K562 (cell line): ENCODE measurements at regions not wholly inside any gene's neighbourhood (a gene's known extent, or its start where the extent isn't known, plus 50 kb on each side); places are given as distances from the start of the nearest gene placed in this dataset.

ENCODE experiments used
- ATAC-seq: fragments of 200-7000 bp; cut with Tn5 transposase; 3 replicates; pipeline ENCODE4 v1.9.1; 2020; ENCODE audit warnings: moderate library complexity
- BruUV-seq: library from RNA; stranded (reverse); fragments of 400-500 nt; replicated peaks from 2 replicates; lab custom pipeline; 2021; lab: Mats Ljungman, UMichigan
- CTCF ChIA-PET: fragments of 300-600 bp; formaldehyde crosslinking; extraction: SDS; loops from one replicate; lab custom pipeline; 2021; ENCODE audit warnings: low intra/inter-chr PET ratio; lab: Yijun Ruan, JAX
- POLR2A ChIA-PET: fragments of 300-600, 350-650 bp; sonication (Branson Sonifier 250); formaldehyde crosslinking; extraction: SDS; loops from one replicate; lab custom pipeline; 2021; ENCODE audit warnings: antibody characterized with exemption, inconsistent platforms; lab: Yijun Ruan, JAX
- DNase-seq, 4 experiments: peaks; one replicate each; pipeline versions ENCODE4 v3.0.0 to v3.0.0-alpha.2; 2011 to 2018; ENCODE audit warnings: low spot score in 3 of 4, mixed read lengths in 3 of 4; ENCODE audit errors: extremely low read depth in 1 of 4
- FAIRE-seq: peaks from 2 replicates; lab custom pipeline; 2011; peaks lifted over from hg19 to GRCh38; lab: Jason Lieb, UNC
- H2AFZ ChIP-seq: 2 replicates; pipeline ENCODE4 v1.6.0; 2011; ENCODE audit warnings: low read depth, low read length, control low read depth, inconsistent platforms
- H3K27ac ChIP-seq: fragments of 200-600 bp; 3 replicates; pipeline ENCODE4 v1.8.0; 2011; ENCODE audit warnings: low read depth, mild to moderate bottlenecking, control low read depth, inconsistent platforms, low read length, moderate library complexity, mixed read lengths; ENCODE audit errors: extremely low read depth
- H3K27me3 ChIP-seq, 2 experiments: fragments of 300-600 bp in 1 of 2; 2 replicates in 1 of 2; 3 replicates in 1 of 2; pipeline versions ENCODE4 v1.6.0 to v1.8.0; 2011; ENCODE audit warnings: inconsistent platforms in 2 of 2, low read length in 2 of 2, mild to moderate bottlenecking in 1 of 2, mixed read lengths in 1 of 2, moderate library complexity in 1 of 2; ENCODE audit not compliant: control insufficient read depth in 2 of 2, insufficient read depth in 2 of 2
- H3K36me3 ChIP-seq: fragments of 300-600 bp; 3 replicates; pipeline ENCODE4 v1.8.0; 2011; ENCODE audit warnings: mild to moderate bottlenecking, low read length, inconsistent platforms; ENCODE audit not compliant: control insufficient read depth, insufficient read depth
- H3K4me1 ChIP-seq, 2 experiments: fragments of 200-600 bp in 1 of 2; replicated peaks in 1 of 2; 2 replicates in 1 of 2; 3 replicates in 1 of 2; pipeline versions ENCODE4 v1.5.1 to v1.8.0; 2011; ENCODE audit warnings: inconsistent platforms in 2 of 2, low read length in 2 of 2, mild to moderate bottlenecking in 1 of 2, mixed read lengths in 1 of 2, moderate library complexity in 1 of 2; ENCODE audit not compliant: control insufficient read depth in 2 of 2, insufficient read depth in 2 of 2
- H3K4me2 ChIP-seq: 2 replicates; pipeline ENCODE4 v1.6.1; 2011; ENCODE audit warnings: low read length, control low read depth, inconsistent platforms, mixed read lengths; ENCODE audit not compliant: insufficient read depth
- H3K4me3 ChIP-seq: fragments of 200-600 bp; sonication (generic), shearing (Covaris generic); 2 replicates; pipeline ENCODE4 v1.5.1; 2016; ENCODE audit warnings: control low read depth, inconsistent platforms
- H3K79me2 ChIP-seq: fragments of 200-600 bp; 3 replicates; pipeline ENCODE4 v1.8.0; 2011; ENCODE audit warnings: low read length, inconsistent platforms; ENCODE audit not compliant: control insufficient read depth, insufficient read depth
- H3K9ac ChIP-seq, 2 experiments: 2 replicates each; pipeline versions ENCODE4 v1.6.0 to v1.6.1; 2011; ENCODE audit warnings: low read depth in 2 of 2, low read length in 2 of 2, control low read depth in 1 of 2, inconsistent platforms in 1 of 2, mild to moderate bottlenecking in 1 of 2, mixed read lengths in 1 of 2; ENCODE audit not compliant: insufficient read depth in 1 of 2
- H3K9me1 ChIP-seq: one replicate; pipeline ENCODE4 v1.6.0; 2011; ENCODE audit warnings: inconsistent platforms, mild to moderate bottlenecking, low read length, moderate library complexity; ENCODE audit not compliant: control insufficient read depth, insufficient read depth
- H3K9me3 ChIP-seq: replicated peaks from 2 replicates; pipeline ENCODE4 v1.5.1; 2011; ENCODE audit warnings: low read depth, low read length, inconsistent platforms; ENCODE audit not compliant: control insufficient read depth, insufficient read depth
- H4K20me1 ChIP-seq: replicated peaks from 2 replicates; pipeline ENCODE4 v1.6.1; 2011; ENCODE audit warnings: low read length, inconsistent platforms, mixed read lengths; ENCODE audit not compliant: control insufficient read depth, insufficient read depth
- CBFB ChIP-seq: sonication (generic); formaldehyde crosslinking; IDR thresholded peaks from 2 replicates; pipeline ENCODE4 v1.4.0; 2020; ENCODE audit warnings: mild to moderate bottlenecking, missing genetic modification reagents
- HNRNPL ChIP-seq: fragments of 200-400 bp; formaldehyde crosslinking; IDR thresholded peaks from 2 replicates; pipeline ENCODE4 v1.6.1; 2017; ENCODE audit warnings: low read depth, mild to moderate bottlenecking, low read length
- MCM2 ChIP-seq: fragments of 450-650 bp; IDR thresholded peaks from 2 replicates; pipeline ENCODE4 v1.6.1; 2017; ENCODE audit warnings: low read depth, mild to moderate bottlenecking
- PHF21A ChIP-seq: fragments of 450-650 bp; IDR thresholded peaks from 2 replicates; pipeline ENCODE4 v1.6.1; 2017; ENCODE audit warnings: low read depth, borderline replicate concordance
- U2AF2 ChIP-seq: fragments of 200-400 bp; formaldehyde crosslinking; optimal IDR thresholded peaks from 2 replicates; pipeline ENCODE3; 2017; ENCODE audit warnings: low read depth, mild to moderate bottlenecking, low read length
- ZNF134 ChIP-seq: fragments of 250-450 bp; sonication (Bioruptor Pico); conservative IDR thresholded peaks from 2 replicates; pipeline ENCODE4 v1.4.0; 2020
- ZNF282 ChIP-seq: sonication (generic); formaldehyde crosslinking; IDR thresholded peaks from 2 replicates; pipeline ENCODE4 v1.8.1; 2023; ENCODE audit warnings: missing genetic modification reagents
- WGBS: fragments of 100-300 bp; shearing (Covaris generic); methylation state at CpG from one replicate; pipeline ENCODE4 v1.1.6; 2016; ENCODE audit warnings: low coverage, mixed read lengths; ENCODE audit not compliant: insufficient coverage; ENCODE audit errors: missing lambda C conversion rate; 5-methylcytosine and 5-hydroxymethylcytosine counted together
- in situ Hi-C: fragments of 300-500 bp; cut with MboI; formaldehyde crosslinking; loops from 4 replicates; pipeline ENCODE4 v1.15.0; 2018; ENCODE audit warnings: inconsistent platforms, mixed read lengths
- intact Hi-C: fragments of 100-400 bp; cut with micrococcal nuclease; formaldehyde crosslinking; loops from 2 replicates; pipeline ENCODE4 v1.14.2; 2022

DNA sequence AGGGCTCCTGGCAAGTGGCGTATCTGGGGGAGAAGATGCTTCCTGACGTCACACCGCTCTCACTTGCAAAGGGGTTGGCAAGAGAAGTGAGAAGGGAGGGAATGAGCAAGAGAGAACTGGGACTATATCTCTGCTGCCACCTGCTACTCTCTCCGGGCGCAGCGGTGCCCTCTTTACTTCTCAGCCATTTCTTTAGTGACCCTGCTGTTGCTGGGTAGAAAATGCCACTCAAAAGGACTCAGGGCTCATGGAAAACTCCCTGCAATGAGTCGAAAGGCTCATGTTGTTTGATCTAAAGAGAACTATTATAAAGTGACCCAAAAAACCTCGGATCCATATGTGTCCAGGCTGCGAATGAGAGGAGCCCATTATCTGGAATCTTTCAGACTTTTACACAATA lies 401.8 kb downstream of the SAMD5 start:
- no peak overlapping the region for H3K9ac ChIP-seq
- H3K36me3 ChIP-seq: no peaks in the 10 kb centered on the region
- no peak for FAIRE-seq
- no peaks in the 10 kb centered on the region for H3K9me1 ChIP-seq
- no peaks in the 10 kb centered on the region for H3K4me1 ChIP-seq
- H3K9me3 ChIP-seq: no peaks in the 10 kb centered on the region
- 55% methylated on average over 9 of the region's 9 CpGs for WGBS
- H3K4me2 ChIP-seq: no peak overlapping the region
- H2AFZ ChIP-seq: no peak overlapping the region
- in situ Hi-C loops: no loop called here
- CTCF ChIA-PET: no interaction called here
- no TSS peak for BruUV-seq
- no peak for ATAC-seq
- H3K27ac ChIP-seq: no peak overlapping the region
- no peaks in the 10 kb centered on the region for H4K20me1 ChIP-seq
- TF ChIP-seq ZNF282 (CRISPR knock-in tag) (no peak), U2AF2 (no peak), HNRNPL (no peak), PHF21A (no peak)
- TF ChIP-seq, all 486 proteins: peak for 0
- Histone ChIP-seq H3K27me3 (no peaks in the 10 kb centered on the region), H3K4me3 (no peak overlapping the region), H3K79me2 (no peaks in the 10 kb centered on the region)
- no peak for DNase-seq
- intact Hi-C loops: no loop called here
- POLR2A ChIA-PET: no interaction called here

GRCh38 chr6:147911057-147911456 lies 402.6 kb downstream of the SAMD5 start:
- Histone ChIP-seq H3K27me3 (no peaks in the 10 kb centered on the region), H3K9ac (no peak overlapping the region), H3K36me3 (no peaks in the 10 kb centered on the region), H2AFZ (no peak overlapping the region), H3K27ac (no peak overlapping the region), H3K9me1 (no peaks in the 10 kb centered on the region), H3K79me2 (no peaks in the 10 kb centered on the region), H3K4me1 (no peaks in the 10 kb centered on the region), H3K4me3 (no peak overlapping the region), H4K20me1 (no peaks in the 10 kb centered on the region), H3K4me2 (no peak overlapping the region), H3K9me3 (no peaks in the 10 kb centered on the region)
- 43% methylated on average over 3 of the region's 3 CpGs for WGBS
- intact Hi-C loops: no loop called here
- ChIA-PET POLR2A (no interaction called here), CTCF (no interaction called here)
- in situ Hi-C loops: no loop called here
- TF ChIP-seq MCM2 (no peak), ZNF134 (CRISPR knock-in tag) (no peak), CBFB (CRISPR knock-in tag) (no peak)
- FAIRE-seq: no peak
- BruUV-seq: no TSS peak
- no peak for DNase-seq
- no peak for ATAC-seq
